ENCODE measurements at regions not wholly inside any gene's neighbourhood (a gene's known extent, or its start where the extent isn't known, plus 50 kb on each side); places are given as distances from the start of the nearest gene placed in this dataset.

DNA sequence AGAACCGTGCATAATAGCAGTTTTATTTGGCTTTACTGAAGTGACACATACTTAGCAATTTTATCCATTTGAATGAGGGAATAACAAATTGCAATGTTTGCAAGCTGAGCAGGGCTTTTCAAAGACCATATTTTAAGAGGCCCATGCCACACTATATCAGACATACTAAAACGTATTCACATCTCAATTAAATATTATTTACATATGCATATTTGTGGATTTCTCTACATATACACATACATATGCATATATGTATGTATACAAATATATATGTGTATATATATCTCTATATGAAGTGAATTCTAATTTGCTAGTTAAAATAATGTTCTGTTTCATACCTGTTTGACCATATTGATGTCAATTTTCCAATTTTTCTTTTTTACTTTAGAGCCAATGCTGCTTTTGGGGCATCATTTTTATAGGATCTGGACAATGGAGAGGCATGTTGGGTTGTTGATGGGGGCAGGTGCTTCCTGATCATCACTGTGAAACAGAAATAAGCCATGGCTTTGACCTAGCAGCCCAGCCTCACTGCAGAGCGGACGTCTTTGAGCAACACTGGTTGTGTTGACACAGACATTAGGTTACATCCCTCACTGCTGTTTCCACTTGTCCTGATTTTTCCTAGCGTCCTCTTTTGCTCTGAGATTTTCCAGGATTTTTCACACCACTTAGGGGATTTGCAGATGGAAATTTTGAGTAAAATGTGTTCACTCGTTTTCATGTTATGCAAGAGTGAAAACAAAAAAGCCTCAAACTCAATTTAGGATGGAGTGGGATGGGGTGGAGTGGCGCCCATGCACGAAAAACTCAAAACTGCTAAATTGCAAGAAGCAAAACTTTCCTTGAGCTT, 56.9 kb downstream of the RDH14 start:
- TF ChIP-seq, protein P1, sequence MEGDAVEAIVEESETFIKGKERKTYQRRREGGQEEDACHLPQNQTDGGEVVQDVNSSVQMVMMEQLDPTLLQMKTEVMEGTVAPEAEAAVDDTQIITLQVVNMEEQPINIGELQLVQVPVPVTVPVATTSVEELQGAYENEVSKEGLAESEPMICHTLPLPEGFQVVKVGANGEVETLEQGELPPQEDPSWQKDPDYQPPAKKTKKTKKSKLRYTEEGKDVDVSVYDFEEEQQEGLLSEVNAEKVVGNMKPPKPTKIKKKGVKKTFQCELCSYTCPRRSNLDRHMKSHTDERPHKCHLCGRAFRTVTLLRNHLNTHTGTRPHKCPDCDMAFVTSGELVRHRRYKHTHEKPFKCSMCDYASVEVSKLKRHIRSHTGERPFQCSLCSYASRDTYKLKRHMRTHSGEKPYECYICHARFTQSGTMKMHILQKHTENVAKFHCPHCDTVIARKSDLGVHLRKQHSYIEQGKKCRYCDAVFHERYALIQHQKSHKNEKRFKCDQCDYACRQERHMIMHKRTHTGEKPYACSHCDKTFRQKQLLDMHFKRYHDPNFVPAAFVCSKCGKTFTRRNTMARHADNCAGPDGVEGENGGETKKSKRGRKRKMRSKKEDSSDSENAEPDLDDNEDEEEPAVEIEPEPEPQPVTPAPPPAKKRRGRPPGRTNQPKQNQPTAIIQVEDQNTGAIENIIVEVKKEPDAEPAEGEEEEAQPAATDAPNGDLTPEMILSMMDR (IDR thresholded peaks at IDR 0.05), result no peak
- Mint-ChIP-seq H3K27me3 (ENCODE audit: low read depth) (peaks cover 2% of the 10 kb centered on the region), H3K4me1 (ENCODE audit: low read depth) (peaks cover 6% of the 10 kb centered on the region), H3K36me3 (ENCODE audit: low read depth) (no peaks in the 10 kb centered on the region), H3K4me3 (ENCODE audit: unreplicated experiment) (no peak overlapping the region), H3K9me3 (ENCODE audit: low read depth) (no peaks in the 10 kb centered on the region), H3K27ac (ENCODE audit: unreplicated experiment) (no peak overlapping the region)
- DNase-seq (ENCODE audit: low spot score), result no peak

DNA sequence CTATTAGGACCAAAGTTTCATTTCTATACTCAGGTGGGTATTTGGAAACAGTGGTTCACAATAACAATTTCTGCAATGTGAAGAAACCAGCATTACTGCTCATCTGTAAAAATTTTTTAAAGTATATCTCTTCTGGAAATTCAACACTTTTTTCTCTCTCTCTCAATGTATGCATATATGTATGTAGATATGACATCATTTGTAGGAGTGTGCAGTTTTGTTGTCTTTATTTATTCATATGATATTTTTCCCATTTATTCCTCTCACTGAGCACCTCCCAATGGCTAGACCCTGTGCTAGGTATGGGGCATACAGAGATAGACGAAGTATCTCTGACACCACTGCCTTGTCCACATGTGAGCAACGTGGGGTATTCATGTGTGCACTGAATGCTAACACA, 58.3 kb downstream of the RDH14 start:
- Mint-ChIP-seq H3K9me3 (ENCODE audit: low read depth) (no peaks in the 10 kb centered on the region), H3K27me3 (ENCODE audit: low read depth) (peaks cover 2% of the 10 kb centered on the region), H3K27ac (ENCODE audit: unreplicated experiment) (no peak overlapping the region), H3K4me3 (ENCODE audit: unreplicated experiment) (no peak overlapping the region), H3K4me1 (ENCODE audit: low read depth) (peaks cover 6% of the 10 kb centered on the region), H3K36me3 (ENCODE audit: low read depth) (no peaks in the 10 kb centered on the region)
- DNase-seq (ENCODE audit: low spot score), result no peak
- TF ChIP-seq, protein P1 (IDR thresholded peaks at IDR 0.05), result no peak

DNA sequence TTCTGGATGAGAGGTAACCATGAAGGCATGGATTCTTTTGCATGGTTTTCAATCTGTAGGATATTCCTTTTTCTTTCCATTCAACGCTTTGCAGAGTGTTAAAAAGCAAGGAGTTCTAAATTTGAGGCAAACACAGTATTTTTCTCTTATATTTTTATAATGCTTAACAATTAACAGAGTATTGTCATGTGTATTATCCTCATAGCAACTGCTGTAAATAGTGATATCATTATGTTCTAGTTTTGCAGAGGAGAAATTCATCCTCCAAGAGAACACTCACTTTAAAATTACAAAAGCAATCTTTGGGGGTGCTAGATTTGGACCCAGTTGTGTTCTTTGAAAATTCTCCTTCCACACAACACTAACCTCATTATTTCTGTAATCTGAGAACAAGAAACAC, 58.7 kb downstream of the RDH14 start:
- Mint-ChIP-seq H3K4me3 (ENCODE audit: unreplicated experiment) (no peak overlapping the region), H3K4me1 (ENCODE audit: low read depth) (peaks cover 6% of the 10 kb centered on the region), H3K36me3 (ENCODE audit: low read depth) (no peaks in the 10 kb centered on the region), H3K9me3 (ENCODE audit: low read depth) (no peaks in the 10 kb centered on the region), H3K27ac (ENCODE audit: unreplicated experiment) (no peak overlapping the region), H3K27me3 (ENCODE audit: low read depth) (peaks cover 5% of the 10 kb centered on the region)
- TF ChIP-seq, protein P1 (IDR thresholded peaks at IDR 0.05), result no peak
- no peak for DNase-seq (ENCODE audit: low spot score)

DNA sequence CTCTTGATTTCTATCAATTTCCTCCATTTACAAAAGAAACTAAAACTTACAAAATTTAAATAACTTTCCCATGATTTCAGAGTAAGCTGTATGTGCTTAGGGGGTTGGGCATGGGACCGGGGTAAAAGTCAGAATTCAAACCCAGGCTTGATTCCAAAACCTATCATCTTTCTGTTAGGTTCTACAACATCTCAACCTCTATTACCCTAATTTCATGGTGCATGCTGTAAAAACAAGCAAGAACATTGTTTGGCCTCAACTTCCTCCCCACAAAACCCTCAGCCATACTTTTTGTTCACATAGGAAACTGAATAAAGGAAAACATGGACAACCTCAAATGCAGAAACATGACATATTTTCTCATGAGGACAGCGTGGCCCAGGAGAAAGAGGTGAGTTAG, 59.3 kb downstream of the RDH14 start:
- Mint-ChIP-seq H3K27me3 (ENCODE audit: low read depth) (peaks cover 8% of the 10 kb centered on the region), H3K36me3 (ENCODE audit: low read depth) (no peaks in the 10 kb centered on the region), H3K4me1 (ENCODE audit: low read depth) (peaks cover 6% of the 10 kb centered on the region)

DNA sequence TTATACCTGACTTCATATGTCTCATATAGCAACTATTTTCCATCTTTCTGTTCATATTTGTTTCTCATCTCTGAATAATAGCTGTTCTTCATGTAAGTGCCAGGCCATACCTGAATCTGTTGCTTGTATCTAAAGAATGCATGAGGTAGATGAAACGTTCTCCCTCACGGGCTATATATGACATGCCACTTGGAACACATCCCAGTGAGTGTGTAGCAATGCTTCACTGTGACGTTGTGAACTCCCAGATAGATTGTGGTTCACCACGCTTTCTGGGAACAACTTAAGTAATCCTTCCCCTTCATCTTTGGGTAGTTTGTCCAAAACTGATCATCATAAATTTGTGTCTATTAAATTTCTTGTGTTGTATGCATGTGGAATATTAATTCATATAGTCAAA, 60.1 kb downstream of the RDH14 start:
- Mint-ChIP-seq H3K4me3 (ENCODE audit: unreplicated experiment) (no peak overlapping the region), H3K27ac (ENCODE audit: unreplicated experiment) (no peak overlapping the region), H3K27me3 (ENCODE audit: low read depth) (peaks cover 8% of the 10 kb centered on the region), H3K36me3 (ENCODE audit: low read depth) (no peaks in the 10 kb centered on the region), H3K9me3 (ENCODE audit: low read depth) (no peaks in the 10 kb centered on the region), H3K4me1 (ENCODE audit: low read depth) (no peaks in the 10 kb centered on the region)
- no peak for DNase-seq (ENCODE audit: low spot score)
- TF ChIP-seq, protein P1 (IDR thresholded peaks at IDR 0.05), result no peak

More for the DNA sequence above, 59.3 kb downstream of the RDH14 start:
- TF ChIP-seq, protein P1 (IDR thresholded peaks at IDR 0.05), result no peak
- H3K27ac Mint-ChIP-seq (ENCODE audit: unreplicated experiment), result no peak overlapping the region
- H3K4me3 Mint-ChIP-seq (ENCODE audit: unreplicated experiment), result no peak overlapping the region
- no peak for DNase-seq (ENCODE audit: low spot score)
- no peaks in the 10 kb centered on the region for H3K9me3 Mint-ChIP-seq (ENCODE audit: low read depth)

Data from chondrocyte (in vitro differentiated cells).